Neural crest cell (in vitro differentiated cells): ENCODE measurements at regions not wholly inside any gene's neighbourhood (a gene's known extent, or its start where the extent isn't known, plus 50 kb on each side); places are given as distances from the start of the nearest gene placed in this dataset.

ENCODE experiments used
- DNase-seq: peaks from one replicate; pipeline ENCODE4 v3.0.0; 2021; ENCODE audit warnings: low read depth, mixed read lengths, low spot score
- H3K27ac Mint-ChIP-seq: one replicate; pipeline ENCODE4 v1.8.0; 2021; ENCODE audit warnings: mild to moderate bottlenecking, mixed read lengths; ENCODE audit not compliant: unreplicated experiment
- H3K27me3 Mint-ChIP-seq: 2 replicates; pipeline ENCODE4 v1.8.0; 2021; ENCODE audit warnings: low read depth, mild to moderate bottlenecking, mixed read lengths
- H3K36me3 Mint-ChIP-seq: 2 replicates; pipeline ENCODE4 v1.8.0; 2021; ENCODE audit warnings: low read depth, mild to moderate bottlenecking, mixed read lengths
- H3K4me1 Mint-ChIP-seq: 2 replicates; pipeline ENCODE4 v1.8.0; 2021; ENCODE audit warnings: mixed read lengths
- H3K4me3 Mint-ChIP-seq: one replicate; pipeline ENCODE4 v1.8.0; 2021; ENCODE audit warnings: mild to moderate bottlenecking, mixed read lengths
- H3K9me3 Mint-ChIP-seq: 2 replicates; pipeline ENCODE4 v1.8.0; 2021; ENCODE audit warnings: mixed read lengths
- TF ChIP-seq, protein P1 (sequence below): fragments of 200-600 bp; sonication (generic); conservative IDR thresholded peaks from 2 replicates; pipeline ENCODE4 v1.5.0; 2021; ENCODE audit warnings: antibody characterized with exemption, mild to moderate bottlenecking

DNA sequence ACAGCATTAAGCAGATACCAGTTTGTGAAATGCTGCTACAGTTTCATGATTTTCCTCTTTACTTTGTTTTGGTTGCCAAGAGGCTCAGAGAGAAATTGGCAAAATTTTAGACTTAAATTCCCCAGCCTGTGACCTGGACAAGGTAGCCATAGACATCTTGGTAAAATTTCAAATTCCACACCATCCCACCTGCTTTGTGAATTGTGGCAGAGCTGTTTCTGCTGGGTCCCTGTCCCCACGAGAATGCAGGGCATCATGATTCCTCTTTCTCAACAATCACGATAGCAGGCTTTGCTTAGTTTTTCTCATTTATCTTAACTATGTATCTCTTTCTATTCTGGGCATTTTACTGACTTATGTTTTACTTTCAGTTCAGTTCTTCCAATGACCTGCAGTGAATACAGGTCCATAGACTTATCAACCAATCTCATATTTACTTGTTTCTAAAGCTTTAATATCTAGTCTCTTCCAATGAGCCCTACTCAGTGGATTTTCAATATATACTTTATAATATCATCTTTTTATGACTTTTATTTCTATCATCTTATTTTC is 351.6 kb downstream of the SOCS6 start:
- Mint-ChIP-seq H3K4me1 (peaks cover 6% of the 10 kb centered on the region), H3K27me3 (no peaks in the 10 kb centered on the region), H3K4me3 (no peak overlapping the region), H3K36me3 (no peaks in the 10 kb centered on the region), H3K27ac (no peak overlapping the region), H3K9me3 (peaks cover 6% of the 10 kb centered on the region)
- DNase-seq: no peak
- TF ChIP-seq, protein P1, sequence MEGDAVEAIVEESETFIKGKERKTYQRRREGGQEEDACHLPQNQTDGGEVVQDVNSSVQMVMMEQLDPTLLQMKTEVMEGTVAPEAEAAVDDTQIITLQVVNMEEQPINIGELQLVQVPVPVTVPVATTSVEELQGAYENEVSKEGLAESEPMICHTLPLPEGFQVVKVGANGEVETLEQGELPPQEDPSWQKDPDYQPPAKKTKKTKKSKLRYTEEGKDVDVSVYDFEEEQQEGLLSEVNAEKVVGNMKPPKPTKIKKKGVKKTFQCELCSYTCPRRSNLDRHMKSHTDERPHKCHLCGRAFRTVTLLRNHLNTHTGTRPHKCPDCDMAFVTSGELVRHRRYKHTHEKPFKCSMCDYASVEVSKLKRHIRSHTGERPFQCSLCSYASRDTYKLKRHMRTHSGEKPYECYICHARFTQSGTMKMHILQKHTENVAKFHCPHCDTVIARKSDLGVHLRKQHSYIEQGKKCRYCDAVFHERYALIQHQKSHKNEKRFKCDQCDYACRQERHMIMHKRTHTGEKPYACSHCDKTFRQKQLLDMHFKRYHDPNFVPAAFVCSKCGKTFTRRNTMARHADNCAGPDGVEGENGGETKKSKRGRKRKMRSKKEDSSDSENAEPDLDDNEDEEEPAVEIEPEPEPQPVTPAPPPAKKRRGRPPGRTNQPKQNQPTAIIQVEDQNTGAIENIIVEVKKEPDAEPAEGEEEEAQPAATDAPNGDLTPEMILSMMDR: no peak

DNA sequence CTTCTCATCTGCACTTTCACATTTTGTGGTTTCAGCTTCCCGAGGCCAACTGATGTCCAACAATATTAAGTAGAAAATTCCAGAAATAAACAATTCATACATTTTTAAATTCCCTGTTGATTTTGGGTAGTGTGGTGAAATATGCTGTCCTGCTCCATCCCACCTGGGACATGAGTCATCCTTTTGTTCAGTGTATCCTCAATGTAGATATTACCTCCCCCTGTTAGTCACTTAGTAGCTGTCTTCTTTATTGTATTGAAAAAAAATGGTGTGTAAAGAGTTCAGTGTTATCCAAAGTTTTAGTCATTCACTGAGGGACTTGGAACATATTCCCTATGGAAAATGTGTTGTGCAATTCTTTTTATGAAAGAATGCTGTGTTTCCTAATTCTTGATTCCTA is 348.1 kb downstream of the SOCS6 start:
- no peak overlapping the region for H3K27ac Mint-ChIP-seq
- H3K4me1 Mint-ChIP-seq: peaks cover 6% of the 10 kb centered on the region
- no peaks in the 10 kb centered on the region for H3K27me3 Mint-ChIP-seq
- DNase-seq: no peak
- H3K9me3 Mint-ChIP-seq: peaks cover 6% of the 10 kb centered on the region
- no peak overlapping the region for H3K4me3 Mint-ChIP-seq
- no peaks in the 10 kb centered on the region for H3K36me3 Mint-ChIP-seq
- TF ChIP-seq, protein P1: no peak

DNA sequence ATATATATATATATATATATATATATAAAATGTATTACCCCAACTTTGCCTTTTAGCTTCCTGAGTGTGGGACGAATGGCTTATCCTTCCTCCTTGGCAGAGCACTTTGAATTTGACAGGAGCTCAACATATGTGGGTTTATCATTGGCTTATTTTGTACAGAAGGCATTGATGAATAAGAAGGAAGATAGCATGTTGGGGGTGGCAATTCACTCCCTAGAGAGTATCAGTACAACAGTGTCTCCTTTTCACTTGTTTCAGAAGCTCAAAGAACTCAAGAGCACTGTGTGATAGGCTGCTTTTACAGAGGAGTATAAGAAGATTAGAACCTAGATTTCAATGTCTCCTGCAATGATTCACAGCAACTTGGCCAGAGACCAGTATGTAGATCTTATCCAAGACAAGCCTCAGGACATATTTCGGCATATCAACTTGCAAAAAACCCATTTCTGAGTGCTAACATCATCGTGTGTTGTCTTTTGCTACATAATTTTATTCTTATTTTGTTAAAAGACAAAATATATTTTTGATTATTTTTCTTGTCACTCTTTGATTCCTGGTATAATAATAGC is 345.8 kb downstream of the SOCS6 start:
- Mint-ChIP-seq H3K27me3 (no peaks in the 10 kb centered on the region), H3K27ac (no peak overlapping the region), H3K9me3 (peaks cover 6% of the 10 kb centered on the region), H3K4me3 (no peak overlapping the region), H3K4me1 (no peaks in the 10 kb centered on the region), H3K36me3 (no peaks in the 10 kb centered on the region)
- TF ChIP-seq, protein P1: no peak
- no peak for DNase-seq

DNA sequence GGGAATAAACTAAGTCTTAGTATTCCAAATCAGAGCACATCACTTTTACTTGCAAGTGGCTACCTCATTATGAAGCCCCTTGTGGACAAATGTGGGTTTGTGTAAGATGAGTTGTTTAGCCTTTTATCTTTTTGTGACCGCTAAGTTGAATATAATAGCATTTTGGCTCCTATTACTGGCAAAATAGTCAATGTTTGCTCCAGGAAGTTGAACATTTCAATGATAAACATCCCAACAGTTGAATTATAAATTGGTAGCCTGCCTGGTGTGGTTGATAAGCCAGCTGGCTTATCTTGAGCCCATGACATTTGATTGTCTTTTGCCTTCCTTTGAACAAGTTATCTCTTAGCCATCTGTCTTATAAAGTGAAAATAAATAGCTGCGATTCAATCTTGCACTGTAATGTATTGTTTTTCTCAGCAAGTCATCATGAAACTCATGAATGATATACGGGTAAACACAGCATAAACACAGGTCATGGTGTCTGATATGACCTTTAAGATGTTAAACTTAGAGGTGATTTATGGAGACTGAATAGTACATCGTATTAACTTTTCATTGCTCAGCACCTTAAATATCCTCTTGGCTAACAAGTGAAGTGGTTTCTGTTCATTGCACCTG is 338.4 kb downstream of the SOCS6 start:
- Mint-ChIP-seq H3K9me3 (no peaks in the 10 kb centered on the region), H3K27me3 (no peaks in the 10 kb centered on the region), H3K27ac (no peak overlapping the region), H3K4me1 (no peaks in the 10 kb centered on the region), H3K4me3 (no peak overlapping the region), H3K36me3 (no peaks in the 10 kb centered on the region)
- no peak for DNase-seq
- TF ChIP-seq, protein P1: no peak

DNA sequence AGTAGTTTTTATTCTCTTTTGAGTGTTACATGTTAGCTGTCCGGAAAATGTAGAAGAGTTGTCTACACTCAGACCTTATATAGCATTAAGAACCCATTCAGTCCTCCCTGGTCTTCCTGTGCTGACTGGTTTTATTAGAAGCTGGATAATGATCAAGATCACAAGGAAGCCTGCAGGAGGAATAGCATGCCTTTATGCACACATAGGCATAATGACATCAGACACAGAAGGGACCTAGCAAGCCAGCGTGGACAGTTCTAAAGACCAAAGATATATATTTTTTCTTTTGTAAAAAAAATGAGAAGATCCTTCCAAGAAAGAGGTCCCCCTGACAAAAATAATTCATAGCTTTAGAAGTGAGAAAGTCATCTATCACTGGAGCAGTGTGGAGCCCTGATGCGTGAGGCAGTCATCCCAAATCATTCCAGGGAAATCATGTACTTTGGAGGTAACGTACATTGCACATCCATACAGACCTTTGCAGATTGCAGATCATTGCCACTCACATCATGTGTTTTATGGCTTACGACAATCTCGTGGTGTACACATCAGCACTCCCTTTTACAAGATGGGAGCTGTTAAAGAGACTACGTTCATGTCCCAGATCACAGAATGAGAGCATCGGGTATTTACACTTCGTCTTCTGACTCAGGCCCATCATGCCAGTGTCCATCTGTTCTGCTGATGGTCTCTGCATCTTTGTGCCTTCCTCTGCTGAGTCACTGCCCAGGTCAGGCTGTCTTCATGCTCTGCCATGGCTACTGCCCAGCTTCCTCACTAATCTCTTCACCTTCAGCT is 334.0 kb downstream of the SOCS6 start:
- H3K4me3 Mint-ChIP-seq: no peak overlapping the region
- no peak for DNase-seq
- no peak overlapping the region for H3K27ac Mint-ChIP-seq
- no peaks in the 10 kb centered on the region for H3K9me3 Mint-ChIP-seq
- TF ChIP-seq, protein P1: no peak
- no peaks in the 10 kb centered on the region for H3K36me3 Mint-ChIP-seq
- H3K4me1 Mint-ChIP-seq: peaks cover 11% of the 10 kb centered on the region
- no peaks in the 10 kb centered on the region for H3K27me3 Mint-ChIP-seq
